ENCODE measurements at regions not wholly inside any gene's neighbourhood (a gene's known extent, or its start where the extent isn't known, plus 50 kb on each side); places are given as distances from the start of the nearest gene placed in this dataset.

GRCh38 chr3:159796226-159796625 is 192.4 kb upstream of the IL12A start:
- DNase-seq (ENCODE audit: low read depth) = no peak
- TF ChIP-seq CTCF (IDR thresholded peaks at IDR 0.05; ENCODE audit: insufficient read depth, low read depth, low read length) = no peak
- H3K4me3 ChIP-seq (ENCODE audit: low read depth, low read length) = no peak overlapping the region

GRCh38 chr3:159796744-159797143 is 191.9 kb upstream of the IL12A start:
- TF ChIP-seq CTCF (IDR thresholded peaks at IDR 0.05; ENCODE audit: insufficient read depth, low read depth, low read length) = no peak
- peak; percentile 59 for DNase-seq (ENCODE audit: low read depth)
- H3K4me3 ChIP-seq (ENCODE audit: low read depth, low read length) = no peak overlapping the region

GRCh38 chr3:159797771-159798170 is 190.9 kb upstream of the IL12A start:
- no peak for TF ChIP-seq CTCF (IDR thresholded peaks at IDR 0.05; ENCODE audit: insufficient read depth, low read depth, low read length)
- no peak for DNase-seq (ENCODE audit: low read depth)
- H3K4me3 ChIP-seq (ENCODE audit: low read depth, low read length) = no peak overlapping the region

GRCh38 chr3:159798951-159799350 is 189.7 kb upstream of the IL12A start:
- no peak overlapping the region for H3K4me3 ChIP-seq (ENCODE audit: low read depth, low read length)
- peak; percentile 83 for DNase-seq (ENCODE audit: low read depth)
- TF ChIP-seq CTCF (IDR thresholded peaks at IDR 0.05; ENCODE audit: insufficient read depth, low read depth, low read length) = no peak

GRCh38 chr3:159800434-159801155 is 188.0 kb upstream of the IL12A start:
- DNase-seq (ENCODE audit: low read depth) = peak; percentile 84
- TF ChIP-seq CTCF (IDR thresholded peaks at IDR 0.05; ENCODE audit: insufficient read depth, low read depth, low read length) = no peak
- no peak overlapping the region for H3K4me3 ChIP-seq (ENCODE audit: low read depth, low read length)

GRCh38 chr3:159802864-159803263 is 185.8 kb upstream of the IL12A start:
- TF ChIP-seq CTCF (IDR thresholded peaks at IDR 0.05; ENCODE audit: insufficient read depth, low read depth, low read length) = no peak
- no peak for DNase-seq (ENCODE audit: low read depth)

GRCh38 chr3:159803459-159803858 is 185.2 kb upstream of the IL12A start:
- TF ChIP-seq CTCF (IDR thresholded peaks at IDR 0.05; ENCODE audit: insufficient read depth, low read depth, low read length) = no peak
- H3K4me3 ChIP-seq (ENCODE audit: low read depth, low read length) = no peak overlapping the region
- DNase-seq (ENCODE audit: low read depth) = no peak

More at GRCh38 chr3:159802864-159803263, 185.8 kb upstream of the IL12A start:
- H3K4me3 ChIP-seq (ENCODE audit: low read depth, low read length) = no peak overlapping the region
